GM12878 (cell line): ENCODE measurements at regions not wholly inside any gene's neighbourhood (a gene's known extent, or its start where the extent isn't known, plus 50 kb on each side); places are given as distances from the start of the nearest gene placed in this dataset. TPM values are rescaled to one million over a fixed set of nuclear protein-coding genes. Genes with fewer than 3 reads are reported as not detected.

Source experiments
- small RNA-seq: library from RNA; depleted of rRNA; stranded (forward); fragments of <200 nt; gene quantifications from one replicate; pipeline ENCODE3, GENCODE V24; 2014

Small RNA genes in the stretch of these regions (small RNA-seq; reads per million reads assigned to genes)
- gene AL807761.1 = not detected
